Mammary epithelial cell (primary cell): ENCODE measurements at regions not wholly inside any gene's neighbourhood (a gene's known extent, or its start where the extent isn't known, plus 50 kb on each side); places are given as distances from the start of the nearest gene placed in this dataset.

Experiments used
- CTCF ChIP-seq, 2 donors: IDR thresholded peaks in 1 of 2; conservative IDR thresholded peaks in 1 of 2; 2 replicates each; pipeline ENCODE4 v1.5.1; 2011 to 2012; ENCODE audit warnings: inconsistent platforms in 2 of 2, low read length in 2 of 2, mild to moderate bottlenecking in 2 of 2, control low read depth in 1 of 2, low read depth in 1 of 2; ENCODE audit not compliant: insufficient read depth in 1 of 2; ENCODE audit errors: extremely low read depth in 1 of 2
- EZH2 ChIP-seq: IDR thresholded peaks from 2 replicates; pipeline ENCODE4 v1.6.1; 2012; ENCODE audit warnings: low read length, inconsistent platforms, borderline replicate concordance

- TF ChIP-seq CTCF (conservative IDR thresholded peaks at IDR 0.05 in 1 of 2, IDR thresholded peaks at IDR 0.05 in 1 of 2; ENCODE audit: extremely low read depth in 1 of 2, insufficient read depth in 1 of 2, low read depth in 1 of 2, low read length in 2 of 2) (no peak), EZH2 (no peak)
Measured at GRCh38 chr12:67884596-67884995, 104.7 kb upstream of the IFNG-AS1 start.
